K562 (cell line): ENCODE measurements at regions not wholly inside any gene's neighbourhood (a gene's known extent, or its start where the extent isn't known, plus 50 kb on each side); places are given as distances from the start of the nearest gene placed in this dataset.

Experiments
- ATAC-seq: fragments of 200-7000 bp; cut with Tn5 transposase; 3 replicates; pipeline ENCODE4 v1.9.1; 2020; ENCODE audit warnings: moderate library complexity
- BruUV-seq: library from RNA; stranded (reverse); fragments of 400-500 nt; replicated peaks from 2 replicates; lab custom pipeline; 2021; lab: Mats Ljungman, UMichigan
- CTCF ChIA-PET: fragments of 300-600 bp; formaldehyde crosslinking; extraction: SDS; loops from one replicate; lab custom pipeline; 2021; ENCODE audit warnings: low intra/inter-chr PET ratio; lab: Yijun Ruan, JAX
- POLR2A ChIA-PET: fragments of 300-600, 350-650 bp; sonication (Branson Sonifier 250); formaldehyde crosslinking; extraction: SDS; loops from one replicate; lab custom pipeline; 2021; ENCODE audit warnings: antibody characterized with exemption, inconsistent platforms; lab: Yijun Ruan, JAX
- DNase-seq, 4 experiments: peaks; one replicate each; pipeline versions ENCODE4 v3.0.0 to v3.0.0-alpha.2; 2011 to 2018; ENCODE audit warnings: low spot score in 3 of 4, mixed read lengths in 3 of 4; ENCODE audit errors: extremely low read depth in 1 of 4
- FAIRE-seq: peaks from 2 replicates; lab custom pipeline; 2011; peaks lifted over from hg19 to GRCh38; lab: Jason Lieb, UNC
- H2AFZ ChIP-seq: 2 replicates; pipeline ENCODE4 v1.6.0; 2011; ENCODE audit warnings: low read depth, low read length, control low read depth, inconsistent platforms
- H3K27ac ChIP-seq: fragments of 200-600 bp; 3 replicates; pipeline ENCODE4 v1.8.0; 2011; ENCODE audit warnings: low read depth, mild to moderate bottlenecking, control low read depth, inconsistent platforms, low read length, moderate library complexity, mixed read lengths; ENCODE audit errors: extremely low read depth
- H3K27me3 ChIP-seq, 2 experiments: fragments of 300-600 bp in 1 of 2; 2 replicates in 1 of 2; 3 replicates in 1 of 2; pipeline versions ENCODE4 v1.6.0 to v1.8.0; 2011; ENCODE audit warnings: inconsistent platforms in 2 of 2, low read length in 2 of 2, mild to moderate bottlenecking in 1 of 2, mixed read lengths in 1 of 2, moderate library complexity in 1 of 2; ENCODE audit not compliant: control insufficient read depth in 2 of 2, insufficient read depth in 2 of 2
- H3K36me3 ChIP-seq: fragments of 300-600 bp; 3 replicates; pipeline ENCODE4 v1.8.0; 2011; ENCODE audit warnings: mild to moderate bottlenecking, low read length, inconsistent platforms; ENCODE audit not compliant: control insufficient read depth, insufficient read depth
- H3K4me1 ChIP-seq, 2 experiments: fragments of 200-600 bp in 1 of 2; replicated peaks in 1 of 2; 2 replicates in 1 of 2; 3 replicates in 1 of 2; pipeline versions ENCODE4 v1.5.1 to v1.8.0; 2011; ENCODE audit warnings: inconsistent platforms in 2 of 2, low read length in 2 of 2, mild to moderate bottlenecking in 1 of 2, mixed read lengths in 1 of 2, moderate library complexity in 1 of 2; ENCODE audit not compliant: control insufficient read depth in 2 of 2, insufficient read depth in 2 of 2
- H3K4me2 ChIP-seq: 2 replicates; pipeline ENCODE4 v1.6.1; 2011; ENCODE audit warnings: low read length, control low read depth, inconsistent platforms, mixed read lengths; ENCODE audit not compliant: insufficient read depth
- H3K4me3 ChIP-seq: fragments of 200-600 bp; sonication (generic), shearing (Covaris generic); 2 replicates; pipeline ENCODE4 v1.5.1; 2016; ENCODE audit warnings: control low read depth, inconsistent platforms
- H3K79me2 ChIP-seq: fragments of 200-600 bp; 3 replicates; pipeline ENCODE4 v1.8.0; 2011; ENCODE audit warnings: low read length, inconsistent platforms; ENCODE audit not compliant: control insufficient read depth, insufficient read depth
- H3K9ac ChIP-seq, 2 experiments: 2 replicates each; pipeline versions ENCODE4 v1.6.0 to v1.6.1; 2011; ENCODE audit warnings: low read depth in 2 of 2, low read length in 2 of 2, control low read depth in 1 of 2, inconsistent platforms in 1 of 2, mild to moderate bottlenecking in 1 of 2, mixed read lengths in 1 of 2; ENCODE audit not compliant: insufficient read depth in 1 of 2
- H3K9me1 ChIP-seq: one replicate; pipeline ENCODE4 v1.6.0; 2011; ENCODE audit warnings: inconsistent platforms, mild to moderate bottlenecking, low read length, moderate library complexity; ENCODE audit not compliant: control insufficient read depth, insufficient read depth
- H3K9me3 ChIP-seq: replicated peaks from 2 replicates; pipeline ENCODE4 v1.5.1; 2011; ENCODE audit warnings: low read depth, low read length, inconsistent platforms; ENCODE audit not compliant: control insufficient read depth, insufficient read depth
- H4K20me1 ChIP-seq: replicated peaks from 2 replicates; pipeline ENCODE4 v1.6.1; 2011; ENCODE audit warnings: low read length, inconsistent platforms, mixed read lengths; ENCODE audit not compliant: control insufficient read depth, insufficient read depth
- CREM ChIP-seq: IDR thresholded peaks from 2 replicates; pipeline ENCODE4 v1.6.1; 2014; ENCODE audit warnings: antibody characterized with exemption, low read depth
- EHMT2 ChIP-seq: fragments of 450-650 bp; IDR thresholded peaks from 2 replicates; pipeline ENCODE4 v1.6.1; 2018; ENCODE audit warnings: antibody characterized with exemption
- NFE2L1 ChIP-seq: fragments of 450-650 bp; IDR thresholded peaks from 2 replicates; pipeline ENCODE4 v1.6.1; 2016; ENCODE audit warnings: missing genetic modification characterization, low read depth, mild to moderate bottlenecking, missing compliant biosample characterization, moderate library complexity, borderline replicate concordance
- POLR2AphosphoS2 ChIP-seq: IDR thresholded peaks from 2 replicates; pipeline ENCODE4 v1.6.1; 2012; ENCODE audit warnings: low read length, improper control_type of control experiment
- ZNF146 ChIP-seq: IDR thresholded peaks from one replicate; pipeline ENCODE4 v1.6.1; 2018; ENCODE audit warnings: missing compliant biosample characterization; ENCODE audit not compliant: unreplicated experiment
- ZNF76 ChIP-seq: fragments of 250-450 bp; sonication (Bioruptor Pico); IDR thresholded peaks from 2 replicates; pipeline ENCODE4 v1.4.0; 2020; ENCODE audit warnings: mild to moderate bottlenecking, moderate library complexity, borderline replicate concordance
- WGBS: fragments of 100-300 bp; shearing (Covaris generic); methylation state at CpG from one replicate; pipeline ENCODE4 v1.1.6; 2016; ENCODE audit warnings: low coverage, mixed read lengths; ENCODE audit not compliant: insufficient coverage; ENCODE audit errors: missing lambda C conversion rate; 5-methylcytosine and 5-hydroxymethylcytosine counted together
- in situ Hi-C: fragments of 300-500 bp; cut with MboI; formaldehyde crosslinking; loops from 4 replicates; pipeline ENCODE4 v1.15.0; 2018; ENCODE audit warnings: inconsistent platforms, mixed read lengths
- intact Hi-C: fragments of 100-400 bp; cut with micrococcal nuclease; formaldehyde crosslinking; loops from 2 replicates; pipeline ENCODE4 v1.14.2; 2022
- TF ChIP-seq, protein P1 (sequence below), 2 experiments: fragments of 150-350 bp in 1 of 2; IDR thresholded peaks; 2 replicates each; pipeline ENCODE4 v1.6.1; 2012 to 2016; ENCODE audit warnings: low read depth in 2 of 2, low read length in 2 of 2, mild to moderate bottlenecking in 1 of 2, moderate library complexity in 1 of 2

DNA sequence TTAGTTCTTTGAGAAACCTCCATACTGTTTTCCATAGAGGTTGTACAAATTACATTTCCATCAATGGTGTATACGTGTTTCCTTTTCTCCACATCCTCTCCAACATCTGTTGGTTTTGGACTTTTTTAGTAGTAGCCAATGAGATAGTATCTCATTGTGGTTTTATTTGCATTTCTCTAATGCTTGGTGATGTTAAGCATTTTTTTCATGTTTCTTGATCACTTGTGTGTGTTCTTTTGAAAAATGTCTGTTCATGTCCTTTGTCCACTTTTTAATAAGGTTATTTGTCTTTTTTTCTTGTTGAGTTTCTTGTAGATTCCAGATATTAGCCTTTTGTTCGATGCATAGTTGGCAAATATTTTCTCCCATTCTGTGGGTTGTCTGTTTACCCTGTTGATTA, 392.3 kb upstream of the ZEB2 start:
- POLR2A ChIA-PET: no interaction called here

More for the DNA sequence above, 392.3 kb upstream of the ZEB2 start:
- H3K4me1 ChIP-seq: no peaks in the 10 kb centered on the region
- H3K27me3 ChIP-seq: no peaks in the 10 kb centered on the region
- H3K79me2 ChIP-seq: no peaks in the 10 kb centered on the region
- ATAC-seq (no peak), DNase-seq (no peak), FAIRE-seq (no peak)
- no TSS peak for BruUV-seq
- no peak for TF ChIP-seq POLR2AphosphoS2
- no peak for TF ChIP-seq CREM
- no peak for TF ChIP-seq ZNF146 (CRISPR knock-in tag)
- TF ChIP-seq ZNF76 (CRISPR knock-in tag): no peak
- TF ChIP-seq, protein P1, sequence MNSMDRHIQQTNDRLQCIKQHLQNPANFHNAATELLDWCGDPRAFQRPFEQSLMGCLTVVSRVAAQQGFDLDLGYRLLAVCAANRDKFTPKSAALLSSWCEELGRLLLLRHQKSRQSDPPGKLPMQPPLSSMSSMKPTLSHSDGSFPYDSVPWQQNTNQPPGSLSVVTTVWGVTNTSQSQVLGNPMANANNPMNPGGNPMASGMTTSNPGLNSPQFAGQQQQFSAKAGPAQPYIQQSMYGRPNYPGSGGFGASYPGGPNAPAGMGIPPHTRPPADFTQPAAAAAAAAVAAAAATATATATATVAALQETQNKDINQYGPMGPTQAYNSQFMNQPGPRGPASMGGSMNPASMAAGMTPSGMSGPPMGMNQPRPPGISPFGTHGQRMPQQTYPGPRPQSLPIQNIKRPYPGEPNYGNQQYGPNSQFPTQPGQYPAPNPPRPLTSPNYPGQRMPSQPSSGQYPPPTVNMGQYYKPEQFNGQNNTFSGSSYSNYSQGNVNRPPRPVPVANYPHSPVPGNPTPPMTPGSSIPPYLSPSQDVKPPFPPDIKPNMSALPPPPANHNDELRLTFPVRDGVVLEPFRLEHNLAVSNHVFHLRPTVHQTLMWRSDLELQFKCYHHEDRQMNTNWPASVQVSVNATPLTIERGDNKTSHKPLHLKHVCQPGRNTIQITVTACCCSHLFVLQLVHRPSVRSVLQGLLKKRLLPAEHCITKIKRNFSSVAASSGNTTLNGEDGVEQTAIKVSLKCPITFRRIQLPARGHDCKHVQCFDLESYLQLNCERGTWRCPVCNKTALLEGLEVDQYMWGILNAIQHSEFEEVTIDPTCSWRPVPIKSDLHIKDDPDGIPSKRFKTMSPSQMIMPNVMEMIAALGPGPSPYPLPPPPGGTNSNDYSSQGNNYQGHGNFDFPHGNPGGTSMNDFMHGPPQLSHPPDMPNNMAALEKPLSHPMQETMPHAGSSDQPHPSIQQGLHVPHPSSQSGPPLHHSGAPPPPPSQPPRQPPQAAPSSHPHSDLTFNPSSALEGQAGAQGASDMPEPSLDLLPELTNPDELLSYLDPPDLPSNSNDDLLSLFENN (IDR thresholded peaks at IDR 0.05; ENCODE audit: low read depth in 2 of 2, low read length in 2 of 2): no peak
- no peak for TF ChIP-seq EHMT2
- no peak for TF ChIP-seq NFE2L1
- CTCF ChIA-PET: no interaction called here
- 40% methylated on average over 2 of the region's 2 CpGs for WGBS
- intact Hi-C loops: no loop called here
- no peak overlapping the region for H3K4me3 ChIP-seq
- in situ Hi-C loops: no loop called here
- H4K20me1 ChIP-seq: no peaks in the 10 kb centered on the region
- no peaks in the 10 kb centered on the region for H3K9me3 ChIP-seq
- no peaks in the 10 kb centered on the region for H3K9me1 ChIP-seq
- no peak overlapping the region for H3K27ac ChIP-seq
- no peaks in the 10 kb centered on the region for H3K36me3 ChIP-seq
- H3K4me2 ChIP-seq: no peak overlapping the region
- no peak overlapping the region for H2AFZ ChIP-seq
- no peak overlapping the region for H3K9ac ChIP-seq
